Neuronal stem cell (in vitro differentiated cells): ENCODE measurements at regions not wholly inside any gene's neighbourhood (a gene's known extent, or its start where the extent isn't known, plus 50 kb on each side); places are given as distances from the start of the nearest gene placed in this dataset.

Source experiments
- DNase-seq: peaks from one replicate; pipeline ENCODE4 v3.0.0-alpha.2; 2013; ENCODE audit warnings: low spot score
- H2AFZ ChIP-seq: one replicate; pipeline ENCODE4 v1.6.1; 2013; ENCODE audit warnings: mild to moderate bottlenecking, low read length, inconsistent platforms
- H2AK5ac ChIP-seq: 2 replicates; pipeline ENCODE4 v1.6.1; 2013; ENCODE audit warnings: low read depth, mild to moderate bottlenecking, inconsistent platforms, low read length, moderate library complexity, mixed read lengths
- H2BK120ac ChIP-seq: 2 replicates; pipeline ENCODE4 v1.6.1; 2013; ENCODE audit warnings: low read depth, mild to moderate bottlenecking, inconsistent platforms, low read length, moderate library complexity, mixed read lengths
- H2BK12ac ChIP-seq: one replicate; pipeline ENCODE4 v1.6.1; 2013; ENCODE audit warnings: low read length, inconsistent platforms
- H2BK15ac ChIP-seq: 2 replicates; pipeline ENCODE4 v1.6.1; 2013; ENCODE audit warnings: mild to moderate bottlenecking, low read length, inconsistent platforms, mixed read lengths
- H2BK5ac ChIP-seq: one replicate; pipeline ENCODE4 v1.6.1; 2013; ENCODE audit warnings: inconsistent platforms, mild to moderate bottlenecking, low read length, moderate library complexity
- H3K14ac ChIP-seq: one replicate; pipeline ENCODE4 v1.6.1; 2013; ENCODE audit warnings: low read length, inconsistent platforms
- H3K18ac ChIP-seq: 2 replicates; pipeline ENCODE4 v1.6.1; 2013; ENCODE audit warnings: low read length, inconsistent platforms
- H3K23ac ChIP-seq: 2 replicates; pipeline ENCODE4 v1.6.1; 2013; ENCODE audit warnings: low read depth, mild to moderate bottlenecking, mixed read lengths, low read length, inconsistent platforms; ENCODE audit not compliant: poor library complexity
- H3K27ac ChIP-seq: replicated peaks from 3 replicates; pipeline ENCODE4 v1.5.1; 2013; ENCODE audit warnings: low read length, inconsistent platforms
- H3K27me3 ChIP-seq, 3 experiments: 2 replicates each; pipeline ENCODE4 v1.6.1; 2013; ENCODE audit warnings: low read length in 3 of 3, mild to moderate bottlenecking in 2 of 3, inconsistent platforms in 1 of 3, low read depth in 1 of 3, mixed read lengths in 1 of 3, moderate library complexity in 1 of 3; ENCODE audit not compliant: control insufficient read depth in 3 of 3, insufficient read depth in 3 of 3
- H3K36me3 ChIP-seq, 2 donors: replicated peaks in 1 of 2; 2 replicates each; pipeline ENCODE4 v1.6.1; 2013; ENCODE audit warnings: low read length in 2 of 2; ENCODE audit not compliant: control insufficient read depth in 2 of 2, insufficient read depth in 2 of 2
- H3K4ac ChIP-seq: 2 replicates; pipeline ENCODE4 v1.6.1; 2013; ENCODE audit warnings: inconsistent platforms, mild to moderate bottlenecking, low read length, moderate library complexity
- H3K4me1 ChIP-seq, 2 donors: 1 replicate in 1 of 2; 2 replicates in 1 of 2; pipeline ENCODE4 v1.6.1; 2013; ENCODE audit warnings: low read length in 2 of 2, low read depth in 1 of 2; ENCODE audit not compliant: control insufficient read depth in 2 of 2, insufficient read depth in 1 of 2
- H3K4me2 ChIP-seq: one replicate; pipeline ENCODE4 v1.6.1; 2013; ENCODE audit warnings: mild to moderate bottlenecking, low read length, inconsistent platforms; ENCODE audit not compliant: insufficient read depth, poor library complexity, severe bottlenecking
- H3K4me3 ChIP-seq, 2 donors: 2 replicates each; pipeline ENCODE4 v1.5.1; 2013; ENCODE audit warnings: low read length in 2 of 2, mild to moderate bottlenecking in 2 of 2, inconsistent platforms in 1 of 2, moderate library complexity in 1 of 2
- H3K79me1 ChIP-seq: one replicate; pipeline ENCODE4 v1.6.1; 2013; ENCODE audit warnings: low read depth, mild to moderate bottlenecking, inconsistent platforms, low read length, moderate library complexity
- H3K9ac ChIP-seq: one replicate; pipeline ENCODE4 v1.6.1; 2013; ENCODE audit warnings: mild to moderate bottlenecking, low read depth, low read length, inconsistent platforms; ENCODE audit not compliant: poor library complexity
- H3K9me3 ChIP-seq, 2 donors: replicated peaks in 1 of 2; 2 replicates each; pipeline versions ENCODE3 to v1.6.1; 2013; ENCODE audit warnings: low read length in 2 of 2, mild to moderate bottlenecking in 2 of 2, inconsistent platforms in 1 of 2, low read depth in 1 of 2, mixed read lengths in 1 of 2, moderate library complexity in 1 of 2; ENCODE audit not compliant: control insufficient read depth in 2 of 2, insufficient read depth in 1 of 2
- H4K8ac ChIP-seq: one replicate; pipeline ENCODE4 v1.6.1; 2013; ENCODE audit warnings: low read depth, mild to moderate bottlenecking, inconsistent platforms, low read length, moderate library complexity
- H4K91ac ChIP-seq: one replicate; pipeline ENCODE4 v1.6.1; 2013; ENCODE audit warnings: low read length, low read depth, mild to moderate bottlenecking, inconsistent platforms; ENCODE audit not compliant: poor library complexity
- WGBS, 2 donors: extraction: QIAGEN DNeasy Blood & Tissue Kit; methylation state at CpG; one replicate each; pipeline ENCODE4 v1.1.7; 2013; ENCODE audit warnings: missing lambda C conversion rate in 2 of 2, mixed read lengths in 1 of 2; ENCODE audit not compliant: insufficient read length in 2 of 2, insufficient replicate concordance in 1 of 2; ENCODE audit errors: extremely low coverage in 2 of 2; 5-methylcytosine and 5-hydroxymethylcytosine counted together

GRCh38 chr5:124961521-124961920, 215.1 kb upstream of the ZNF608 start:
- no peak overlapping the region for H2BK120ac ChIP-seq
- no peak overlapping the region for H2BK5ac ChIP-seq

GRCh38 chr5:124962111-124962510, 215.7 kb upstream of the ZNF608 start:
- H3K4me3 ChIP-seq, result no peak overlapping the region
- H3K4ac ChIP-seq, result no peak overlapping the region
- H2AK5ac ChIP-seq, result no peak overlapping the region
- H3K36me3 ChIP-seq, result peaks cover 0 to 1% of the 10 kb centered on the region in 2 donors
- H4K91ac ChIP-seq, result no peak overlapping the region
- H3K14ac ChIP-seq, result no peak overlapping the region
- no peak overlapping the region for H2BK120ac ChIP-seq
- no peaks in the 10 kb centered on the region for H3K27me3 ChIP-seq
- WGBS, 2 donors, result no CpG with 5 or more reads among the region's 3 CpGs
- H2BK12ac ChIP-seq, result no peak overlapping the region
- no peaks in the 10 kb centered on the region for H3K79me1 ChIP-seq
- peaks cover 4 to 7% of the 10 kb centered on the region in 2 donors for H3K4me1 ChIP-seq
- no peak overlapping the region for H3K23ac ChIP-seq
- H3K4me2 ChIP-seq, result no peak overlapping the region
- no peak overlapping the region for H4K8ac ChIP-seq
- H2BK5ac ChIP-seq, result no peak overlapping the region
- H2BK15ac ChIP-seq, result no peak overlapping the region
- no peak overlapping the region for H3K18ac ChIP-seq
- no peak overlapping the region for H2AFZ ChIP-seq
- H3K9ac ChIP-seq, result no peak overlapping the region
- peaks cover 0 to 5% of the 10 kb centered on the region in 2 donors for H3K9me3 ChIP-seq
- no peak overlapping the region for H3K27ac ChIP-seq
- no peak for DNase-seq

More at GRCh38 chr5:124961521-124961920, 215.1 kb upstream of the ZNF608 start:
- Histone ChIP-seq H4K91ac (no peak overlapping the region), H3K27me3 (no peaks in the 10 kb centered on the region), H3K4me3 (no peak overlapping the region), H2AK5ac (no peak overlapping the region), H2BK15ac (no peak overlapping the region), H3K27ac (no peak overlapping the region), H2AFZ (no peak overlapping the region), H3K9ac (no peak overlapping the region), H3K79me1 (no peaks in the 10 kb centered on the region), H3K18ac (no peak overlapping the region), H3K4me1 (peaks cover 4 to 7% of the 10 kb centered on the region in 2 donors), H3K23ac (no peak overlapping the region), H3K4ac (no peak overlapping the region), H3K36me3 (peaks cover 0 to 1% of the 10 kb centered on the region in 2 donors), H3K9me3 (peaks cover 0 to 5% of the 10 kb centered on the region in 2 donors), H4K8ac (no peak overlapping the region), H3K4me2 (no peak overlapping the region), H2BK12ac (no peak overlapping the region), H3K14ac (no peak overlapping the region)
- no peak for DNase-seq
- WGBS, 2 donors, result no CpG with 5 or more reads among the region's 4 CpGs

GRCh38 chr5:124962735-124963134, 216.3 kb upstream of the ZNF608 start:
- no peak overlapping the region for H3K4me3 ChIP-seq
- DNase-seq, result no peak

GRCh38 chr5:124963236-124963919, 216.9 kb upstream of the ZNF608 start:
- Histone ChIP-seq H3K4me2 (no peak overlapping the region), H3K4me3 (no peak overlapping the region), H3K4me1 (peaks cover 4 to 7% of the 10 kb centered on the region in 2 donors), H3K18ac (peak overlapping the region; percentile 88), H3K27ac (no peak overlapping the region), H2BK12ac (peak overlapping the region; percentile 4), H4K8ac (no peak overlapping the region), H4K91ac (no peak overlapping the region), H2AK5ac (no peak overlapping the region), H2BK15ac (no peak overlapping the region), H2BK5ac (peak overlapping the region; percentile 67), H2AFZ (peak overlapping the region; percentile 51), H3K36me3 (peaks cover 0 to 1% of the 10 kb centered on the region in 2 donors), H3K79me1 (no peaks in the 10 kb centered on the region), H3K27me3 (no peaks in the 10 kb centered on the region), H3K9ac (peak overlapping the region; percentile 27), H3K14ac (no peak overlapping the region), H3K9me3 (peaks cover 0 to 5% of the 10 kb centered on the region in 2 donors), H3K23ac (no peak overlapping the region), H2BK120ac (no peak overlapping the region), H3K4ac (no peak overlapping the region)
- no CpG with 5 or more reads among the region's 14 CpGs for WGBS, 2 donors
- no peak for DNase-seq

More at GRCh38 chr5:124962735-124963134, 216.3 kb upstream of the ZNF608 start:
- Histone ChIP-seq H3K4ac (no peak overlapping the region), H3K4me1 (peaks cover 4 to 7% of the 10 kb centered on the region in 2 donors), H3K9me3 (peaks cover 0 to 5% of the 10 kb centered on the region in 2 donors), H3K9ac (no peak overlapping the region), H3K79me1 (no peaks in the 10 kb centered on the region), H4K8ac (no peak overlapping the region), H3K27ac (no peak overlapping the region), H2AK5ac (no peak overlapping the region), H3K27me3 (no peaks in the 10 kb centered on the region), H2AFZ (no peak overlapping the region), H3K36me3 (peaks cover 0 to 1% of the 10 kb centered on the region in 2 donors), H3K23ac (no peak overlapping the region), H2BK12ac (no peak overlapping the region), H3K4me2 (no peak overlapping the region), H2BK15ac (no peak overlapping the region), H3K14ac (no peak overlapping the region), H2BK120ac (no peak overlapping the region), H4K91ac (no peak overlapping the region), H3K18ac (no peak overlapping the region), H2BK5ac (no peak overlapping the region)
- WGBS, 2 donors, result no CpG with 5 or more reads among the region's 6 CpGs
